C4-2B (cell line): ENCODE measurements at regions not wholly inside any gene's neighbourhood (a gene's known extent, or its start where the extent isn't known, plus 50 kb on each side); places are given as distances from the start of the nearest gene placed in this dataset.
"Not testable (repeated sequence)": the region's sequence is repeated elsewhere in the genome, so short reads cannot be mapped to it uniquely, and the experiment has no call there.

ENCODE experiments used
- H3K27ac ChIP-seq: fragments of 450-650 bp; 2 replicates; pipeline ENCODE4 v1.5.1; 2017
- CTCF ChIP-seq: fragments of 450-650 bp; conservative IDR thresholded peaks from 2 replicates; pipeline ENCODE4 v1.5.1; 2017; ENCODE audit warnings: mild to moderate bottlenecking
- ZFX ChIP-seq: fragments of 450-650 bp; IDR thresholded peaks from 2 replicates; pipeline ENCODE4 v1.6.1; 2017

GRCh38 chr6:68134796-68135195 lies 500.3 kb upstream of the ADGRB3 start:
- no peak overlapping the region for H3K27ac ChIP-seq
- no peak for TF ChIP-seq CTCF
- TF ChIP-seq ZFX = no peak

- no peak for TF ChIP-seq CTCF
- TF ChIP-seq ZFX = no peak
- no peak overlapping the region for H3K27ac ChIP-seq
Observed at GRCh38 chr6:68128211-68128610, 506.9 kb upstream of the ADGRB3 start.

- H3K27ac ChIP-seq = no peak overlapping the region
- no peak for TF ChIP-seq ZFX
- TF ChIP-seq CTCF = no peak
Observed at GRCh38 chr6:68127074-68127473, 508.0 kb upstream of the ADGRB3 start.

- TF ChIP-seq CTCF (no peak), ZFX (no peak)
- H3K27ac ChIP-seq = no peak overlapping the region
Observed at GRCh38 chr6:68126089-68126749, 508.9 kb upstream of the ADGRB3 start.

GRCh38 chr6:68122975-68123374 lies 512.1 kb upstream of the ADGRB3 start:
- not testable (repeated sequence) for H3K27ac ChIP-seq

GRCh38 chr6:68122032-68122431 lies 513.0 kb upstream of the ADGRB3 start:
- H3K27ac ChIP-seq = no peak overlapping the region
- TF ChIP-seq ZFX (no peak), CTCF (no peak)

GRCh38 chr6:68120954-68121353 lies 514.1 kb upstream of the ADGRB3 start:
- not testable (repeated sequence) for H3K27ac ChIP-seq

- no peak for TF ChIP-seq ZFX
- no peak for TF ChIP-seq CTCF
- no peak overlapping the region for H3K27ac ChIP-seq
Observed at GRCh38 chr6:68114463-68115047, 520.5 kb upstream of the ADGRB3 start.
